Esophagus muscularis mucosa (tissue), 4 donors: ENCODE measurements at regions not wholly inside any gene's neighbourhood (a gene's known extent, or its start where the extent isn't known, plus 50 kb on each side); places are given as distances from the start of the nearest gene placed in this dataset.

Experiments
- CTCF ChIP-seq, 3 experiments: fragments of 200-600 bp in 2 of 3; fragments of 450-650 bp in 1 of 3; sonication (generic) in 2 of 3; IDR thresholded peaks; one replicate each; pipeline ENCODE4 v1.5.1; 2017 to 2019; ENCODE audit warnings: antibody characterized with exemption in 3 of 3, mild to moderate bottlenecking in 2 of 3, moderate library complexity in 1 of 3
- EP300 ChIP-seq: sonication (generic); formaldehyde crosslinking; IDR thresholded peaks from one replicate; pipeline ENCODE4 v1.6.1; 2017; ENCODE audit warnings: antibody characterized with exemption
- POLR2A ChIP-seq: fragments of 450-650 bp; IDR thresholded peaks from one replicate; pipeline ENCODE4 v1.6.1; 2017; ENCODE audit warnings: antibody characterized with exemption, moderate library complexity, mild to moderate bottlenecking, low read depth
- POLR2AphosphoS5 ChIP-seq, 2 donors: sonication (generic); formaldehyde crosslinking; IDR thresholded peaks; one replicate each; pipeline ENCODE4 v1.6.1; 2017; ENCODE audit warnings: antibody characterized with exemption in 2 of 2

DNA sequence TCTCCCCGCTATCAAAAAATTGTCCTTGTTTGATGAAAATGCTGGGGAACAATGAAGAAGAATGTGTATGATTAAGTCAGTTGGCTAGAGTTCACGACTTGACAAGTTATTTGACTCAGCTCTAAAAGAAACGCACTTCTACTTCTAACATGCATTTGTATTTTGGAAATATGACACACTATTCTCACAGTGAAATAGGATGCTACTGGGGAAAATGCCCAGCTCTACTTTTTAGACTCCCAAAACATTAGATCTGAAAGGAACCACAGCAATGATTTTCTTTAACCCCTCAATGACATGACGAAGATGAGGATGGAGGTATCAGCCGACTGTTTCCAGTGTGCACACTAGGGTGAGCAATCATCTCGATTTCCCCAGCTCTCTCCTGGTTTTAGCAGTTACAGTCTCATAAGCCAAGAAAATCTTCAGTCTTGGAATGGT is 83.6 kb upstream of the PCSK1 start:
- TF ChIP-seq CTCF (IDR thresholded peaks at IDR 0.05) = no peak
- no peak for TF ChIP-seq POLR2A
- no peak for TF ChIP-seq POLR2AphosphoS5 (IDR thresholded peaks at IDR 0.05)
- TF ChIP-seq EP300 = no peak
